NOMO-1 treated with dmso at 0.1 percent for 144 hours (cell line): ENCODE measurements at regions not wholly inside any gene's neighbourhood (a gene's known extent, or its start where the extent isn't known, plus 50 kb on each side); places are given as distances from the start of the nearest gene placed in this dataset.

Experiments
- DNase-seq: peaks from one replicate; lab custom pipeline; 2025; ENCODE audit not compliant: unreplicated experiment; lab: John Stamatoyannopoulos, UW

DNA sequence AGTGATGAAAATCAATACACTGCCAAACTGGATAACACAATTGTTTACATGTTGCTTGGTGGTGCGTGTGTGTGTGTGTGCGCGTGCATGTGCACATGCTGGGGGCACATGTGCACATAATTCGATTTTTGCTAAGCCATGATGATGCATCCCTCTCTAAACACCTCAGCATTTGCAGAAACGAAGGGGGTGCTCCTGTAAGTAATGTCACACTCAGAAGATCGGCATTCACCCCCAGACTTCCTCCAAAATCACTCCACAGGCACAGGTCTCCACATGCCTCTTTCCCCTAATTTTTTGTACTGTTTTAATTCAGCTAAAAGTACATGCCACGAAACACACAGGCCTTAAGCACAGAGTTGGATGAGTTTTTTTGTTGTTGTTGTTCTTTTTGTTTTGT is 341.5 kb downstream of the SHANK2 start:
- no peak for DNase-seq

DNA sequence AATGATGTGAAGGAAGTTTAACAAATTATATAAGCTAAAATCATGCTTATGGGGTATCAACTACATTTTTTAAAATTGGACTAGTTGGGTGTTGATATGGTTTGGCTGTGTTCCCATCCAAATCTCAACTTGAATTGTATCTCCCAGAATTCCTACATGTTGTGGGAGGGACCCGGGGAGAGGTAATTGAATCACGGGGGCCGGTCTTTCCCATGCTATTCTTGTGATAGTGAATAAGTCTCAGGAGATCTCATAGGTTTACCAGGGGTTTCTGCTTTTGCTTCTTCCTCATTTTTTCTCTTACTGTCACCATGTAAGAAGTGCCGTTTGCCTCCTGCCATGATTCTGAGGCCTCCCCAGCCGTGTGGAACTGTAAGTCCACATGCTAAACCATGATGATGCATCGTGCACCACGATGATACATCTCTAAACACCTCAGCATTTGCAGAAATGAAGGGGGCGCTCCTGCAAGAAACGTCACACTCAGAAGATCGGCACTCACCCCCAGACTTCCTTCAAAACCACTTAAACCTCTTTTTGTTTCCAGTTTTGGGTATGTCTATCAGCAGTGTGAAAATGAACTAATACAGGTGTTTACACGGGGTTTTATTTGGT is 340.0 kb downstream of the SHANK2 start:
- DNase-seq: no peak

DNA sequence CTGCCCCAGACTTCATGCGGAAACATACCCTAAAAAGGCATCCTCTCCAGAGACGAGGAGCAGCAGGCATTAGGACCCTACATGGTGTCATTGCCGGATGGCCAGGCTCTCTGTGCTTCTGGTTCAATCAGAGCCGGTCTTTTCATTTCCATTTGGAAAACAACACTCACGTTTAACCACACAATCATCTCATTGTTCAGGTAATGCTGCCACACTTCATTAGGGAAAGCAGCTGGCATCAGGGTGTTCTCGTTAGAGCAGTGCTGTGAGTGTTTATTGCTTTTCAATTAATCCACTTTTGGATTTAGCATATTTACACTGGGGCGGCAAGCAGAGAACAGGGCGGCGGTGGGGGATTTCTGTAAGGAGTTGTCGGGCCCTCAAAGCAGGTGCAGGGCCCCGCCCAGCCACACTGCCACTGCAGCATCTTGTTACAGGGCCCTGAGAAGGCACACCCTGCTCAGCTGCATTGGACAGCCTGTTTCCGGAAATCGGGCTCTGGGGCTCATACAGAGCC is 338.6 kb downstream of the SHANK2 start:
- no peak for DNase-seq

DNA sequence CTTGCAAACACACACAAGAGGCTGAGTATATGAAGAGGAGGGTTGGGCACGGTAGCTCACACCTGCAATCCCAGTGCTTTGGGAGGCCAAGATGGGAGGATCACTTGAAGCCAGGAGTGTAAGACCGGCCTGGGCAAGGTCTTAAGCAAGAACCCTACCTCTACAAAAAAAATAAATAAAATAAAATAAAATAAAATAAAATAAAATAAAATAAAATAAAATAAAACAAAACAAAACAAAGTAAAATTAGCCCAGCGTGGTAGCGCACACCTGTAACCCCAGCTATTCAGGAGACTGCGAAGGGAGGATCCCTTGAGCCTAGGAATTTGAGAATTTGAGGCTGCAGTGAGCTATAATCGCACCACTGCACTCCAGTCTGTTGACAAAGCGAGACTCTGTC is 337.9 kb downstream of the SHANK2 start:
- DNase-seq: no peak

DNA sequence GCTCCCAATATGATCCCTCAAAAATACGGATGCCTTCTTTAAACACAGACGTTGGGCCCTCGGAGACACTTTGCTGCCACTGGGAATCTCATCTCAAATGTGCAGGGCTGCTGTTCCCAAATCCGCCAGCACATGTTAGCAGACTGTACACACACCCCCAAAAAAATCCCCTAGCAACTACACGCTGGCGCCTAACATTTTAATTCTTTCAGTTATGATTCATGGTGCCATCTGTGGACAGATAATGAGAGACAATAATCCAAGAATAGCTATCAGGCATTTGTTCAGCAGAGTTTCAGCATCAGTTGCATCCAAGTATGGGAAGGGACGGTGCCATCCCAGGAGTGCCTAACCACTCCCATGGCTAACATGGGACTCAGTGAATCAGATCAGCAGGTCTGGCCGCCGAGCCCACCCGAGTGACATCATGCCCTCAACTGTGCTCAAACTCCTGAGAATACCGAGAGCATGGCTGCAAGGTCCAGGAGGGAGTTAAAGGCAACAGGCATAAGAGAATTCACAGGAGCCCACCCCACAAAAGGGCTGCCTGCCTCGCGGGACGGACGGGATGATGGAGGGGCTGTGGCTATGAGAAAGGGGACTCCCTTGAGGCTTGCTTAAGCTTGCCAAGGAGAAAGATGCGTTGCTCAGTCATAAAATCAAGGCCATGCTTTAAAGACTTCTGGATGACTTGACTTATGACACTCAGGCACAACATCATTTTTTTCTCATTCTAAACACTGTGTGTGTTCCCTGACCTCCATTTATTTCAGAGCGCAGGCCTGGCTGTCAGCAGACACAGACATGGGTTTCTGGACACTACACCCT is 337.0 kb downstream of the SHANK2 start:
- DNase-seq: no peak

DNA sequence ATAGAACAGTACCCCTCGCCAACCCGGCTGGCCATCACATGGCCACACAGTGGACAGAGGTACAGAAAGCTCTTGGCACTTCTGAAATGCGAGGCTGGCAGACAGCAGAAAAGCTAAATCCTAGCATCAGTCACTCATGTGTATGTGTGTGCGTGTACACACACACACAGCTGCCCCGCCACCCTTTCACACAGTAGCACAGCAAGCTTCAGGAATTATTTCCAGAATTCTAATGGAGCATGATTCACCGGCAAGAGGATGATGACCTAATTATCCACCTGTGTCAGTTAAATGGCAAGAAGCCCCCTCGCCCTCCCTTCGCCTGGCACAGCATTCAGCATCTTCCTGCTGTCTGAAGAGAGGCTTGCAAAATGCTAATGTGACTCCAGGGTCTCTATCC is 336.0 kb downstream of the SHANK2 start:
- DNase-seq: no peak

DNA sequence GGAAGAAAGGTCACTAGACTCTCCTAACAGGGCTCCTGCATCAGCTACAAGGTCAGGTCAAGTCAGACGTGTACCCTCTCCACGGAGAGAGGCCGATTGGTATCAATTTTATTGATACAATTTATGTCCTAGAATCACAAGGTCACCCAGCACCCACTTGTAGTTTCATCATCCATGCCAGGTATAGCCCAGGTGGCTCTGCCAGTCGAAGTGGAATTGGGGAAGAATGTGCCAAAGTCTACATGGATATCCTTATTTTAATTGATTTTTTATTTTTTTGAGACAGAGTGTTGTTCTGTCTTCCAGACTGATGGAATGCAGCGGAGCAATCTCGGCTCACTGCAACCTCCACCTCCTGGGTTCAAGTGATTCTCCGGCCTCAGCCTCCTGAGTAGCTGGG is 334.1 kb downstream of the SHANK2 start:
- DNase-seq: no peak

DNA sequence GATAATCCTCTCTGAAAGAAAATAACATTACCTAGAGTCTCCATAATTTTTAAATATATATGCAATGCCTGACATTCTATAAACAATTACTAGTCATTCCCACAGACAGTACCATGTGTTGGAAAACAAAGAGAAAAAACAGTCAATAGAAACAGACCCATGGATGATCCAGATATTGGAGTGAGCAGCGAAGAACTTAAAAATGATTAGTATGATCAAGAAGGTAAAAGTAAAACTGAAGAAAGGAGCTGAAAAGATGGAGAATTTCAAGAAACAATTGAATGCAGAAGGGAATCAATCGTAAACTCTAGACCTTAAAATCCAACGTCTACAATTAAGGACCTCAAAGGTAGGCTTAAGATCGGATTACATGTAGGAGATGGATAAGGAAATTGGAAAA is 330.6 kb downstream of the SHANK2 start:
- DNase-seq: no peak

DNA sequence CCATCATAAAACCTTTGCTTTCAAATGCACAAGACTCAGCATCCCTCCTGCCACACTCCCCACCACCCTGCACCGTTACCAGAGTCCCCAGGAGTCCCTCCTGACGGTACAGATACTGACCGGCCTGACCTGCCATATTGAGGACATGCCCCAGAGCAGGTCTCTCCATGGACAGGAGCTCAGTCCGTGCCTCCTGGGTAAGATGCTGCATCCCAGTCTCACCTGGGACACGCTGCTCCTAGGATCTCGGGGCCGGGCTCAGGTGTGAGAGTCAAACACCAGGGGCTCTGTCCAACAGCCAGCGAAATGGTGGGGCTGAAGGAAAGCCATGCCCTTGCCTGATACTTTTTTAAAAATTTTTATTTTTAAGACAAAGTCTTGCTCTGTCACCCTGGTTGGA is 328.3 kb downstream of the SHANK2 start:
- DNase-seq: no peak

DNA sequence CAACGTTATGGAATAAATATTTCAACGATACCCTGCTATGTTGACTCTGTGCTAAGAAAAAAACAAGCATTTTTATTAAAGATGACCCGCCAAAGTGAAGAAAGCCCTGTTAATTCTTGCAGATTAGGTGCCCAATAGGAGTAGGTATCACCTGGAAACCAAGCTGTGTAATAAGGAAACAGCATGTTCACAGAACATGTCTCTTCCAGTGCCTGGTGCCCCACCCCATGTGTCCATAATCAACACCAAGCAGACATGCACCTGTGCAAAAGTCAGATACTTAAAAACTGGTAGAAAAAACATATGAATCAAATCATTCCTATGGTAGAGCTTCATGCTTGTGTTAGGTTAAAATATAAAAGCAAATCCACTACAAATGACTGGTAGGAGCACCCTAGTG is 327.1 kb downstream of the SHANK2 start:
- DNase-seq: no peak

DNA sequence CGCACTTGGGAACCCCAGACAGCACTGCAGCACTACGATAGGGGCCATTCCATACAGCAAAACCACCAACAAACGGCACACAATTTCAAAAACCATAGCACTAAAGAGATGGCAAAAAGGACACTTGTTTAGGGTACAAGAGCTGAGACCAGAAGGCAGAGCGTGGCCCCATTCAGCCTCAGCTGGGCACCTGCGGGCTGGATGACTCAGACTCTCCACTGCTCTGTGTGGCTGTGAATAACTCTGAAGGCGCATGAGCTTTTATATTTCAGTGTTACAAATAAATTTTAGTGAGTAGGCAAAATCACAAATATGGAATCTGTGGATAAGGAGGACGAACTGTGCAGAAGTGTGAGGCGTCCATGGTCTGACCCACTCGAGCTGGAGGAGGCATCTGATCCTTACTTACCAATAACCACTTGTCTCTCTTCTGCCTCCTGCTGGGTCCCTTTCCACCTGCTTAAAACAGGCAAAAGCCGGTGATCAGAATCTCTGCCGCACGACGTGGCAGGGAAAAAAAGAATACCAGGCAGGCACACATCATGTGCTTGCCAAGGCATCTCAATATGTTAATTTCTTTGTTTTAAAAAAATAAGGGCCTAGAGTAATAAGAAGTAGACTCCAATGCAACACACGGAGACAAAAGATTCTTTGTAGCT is 325.7 kb downstream of the SHANK2 start:
- DNase-seq: no peak

DNA sequence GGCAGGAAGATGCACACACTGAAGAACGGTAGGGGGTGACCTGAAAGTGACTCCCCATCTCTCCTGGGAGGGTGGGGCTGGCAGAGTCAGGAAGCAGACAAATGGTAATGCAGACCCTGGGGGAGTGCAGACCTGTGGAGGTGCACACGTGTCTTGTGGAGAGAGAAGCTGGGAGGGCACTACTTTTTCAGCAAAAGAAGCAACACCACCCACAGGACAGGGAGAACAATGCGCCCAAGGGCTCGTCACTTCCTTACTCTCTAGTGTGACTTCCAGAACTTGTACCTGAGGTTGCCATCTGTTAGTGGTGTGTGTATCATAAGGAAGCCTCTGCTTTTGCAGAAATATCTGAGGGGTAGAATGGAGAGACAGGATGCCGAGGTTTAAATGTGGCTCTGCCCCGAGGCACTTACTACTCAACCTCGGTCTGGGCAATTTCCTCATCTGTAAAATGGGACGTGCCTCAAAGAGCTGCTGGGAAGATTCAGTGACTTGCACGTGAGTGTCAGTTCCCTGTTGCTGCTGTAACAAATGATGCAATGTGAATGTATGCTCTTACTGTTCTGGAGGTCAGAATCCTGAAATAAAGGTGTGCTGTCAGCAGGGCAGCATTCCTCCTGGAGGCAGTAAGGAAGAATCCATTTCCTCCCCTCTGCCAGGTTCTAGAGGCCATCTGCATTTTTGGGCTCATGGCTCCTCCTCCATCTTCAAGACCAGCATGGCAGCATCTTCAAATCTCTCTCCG is 323.4 kb downstream of the SHANK2 start:
- no peak for DNase-seq

DNA sequence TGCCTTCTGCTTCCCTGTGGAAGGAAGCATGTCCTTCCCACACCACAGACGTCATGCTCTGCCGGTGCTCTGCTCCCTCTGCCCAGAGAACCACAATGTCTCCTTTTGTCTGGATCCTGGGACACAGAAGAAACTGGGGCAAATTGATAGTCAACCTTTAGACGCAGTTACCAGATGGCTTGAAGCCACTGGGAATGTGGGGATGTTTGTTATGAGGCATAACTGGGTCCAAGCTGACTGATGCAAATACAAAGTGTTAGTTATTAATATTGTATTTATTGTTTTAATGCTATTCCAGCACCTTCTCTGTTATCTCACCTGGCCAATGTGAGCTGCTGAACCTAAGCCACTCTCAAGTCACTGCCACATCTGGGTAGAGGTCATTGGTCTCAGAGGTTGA is 322.2 kb downstream of the SHANK2 start:
- no peak for DNase-seq

DNA sequence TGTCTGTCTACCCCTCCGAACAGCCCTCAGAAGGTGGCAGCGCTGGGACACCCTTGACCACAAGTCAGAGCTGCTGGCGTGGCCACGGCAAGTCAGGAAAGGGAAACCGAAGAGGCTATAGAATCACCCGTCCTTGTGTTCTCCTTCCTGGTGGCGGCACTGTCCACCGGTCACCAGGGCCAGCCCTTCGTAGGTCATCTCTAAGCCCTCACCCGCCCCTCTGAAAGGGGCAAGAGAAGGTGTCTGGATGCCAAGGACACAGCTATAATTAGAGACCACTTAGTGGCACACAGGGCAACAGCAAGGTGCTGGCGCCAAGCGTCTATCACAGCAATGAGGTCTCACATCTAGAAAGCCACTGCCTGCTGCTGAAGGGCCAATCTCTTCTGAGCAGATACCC is 320.9 kb downstream of the SHANK2 start:
- no peak for DNase-seq

DNA sequence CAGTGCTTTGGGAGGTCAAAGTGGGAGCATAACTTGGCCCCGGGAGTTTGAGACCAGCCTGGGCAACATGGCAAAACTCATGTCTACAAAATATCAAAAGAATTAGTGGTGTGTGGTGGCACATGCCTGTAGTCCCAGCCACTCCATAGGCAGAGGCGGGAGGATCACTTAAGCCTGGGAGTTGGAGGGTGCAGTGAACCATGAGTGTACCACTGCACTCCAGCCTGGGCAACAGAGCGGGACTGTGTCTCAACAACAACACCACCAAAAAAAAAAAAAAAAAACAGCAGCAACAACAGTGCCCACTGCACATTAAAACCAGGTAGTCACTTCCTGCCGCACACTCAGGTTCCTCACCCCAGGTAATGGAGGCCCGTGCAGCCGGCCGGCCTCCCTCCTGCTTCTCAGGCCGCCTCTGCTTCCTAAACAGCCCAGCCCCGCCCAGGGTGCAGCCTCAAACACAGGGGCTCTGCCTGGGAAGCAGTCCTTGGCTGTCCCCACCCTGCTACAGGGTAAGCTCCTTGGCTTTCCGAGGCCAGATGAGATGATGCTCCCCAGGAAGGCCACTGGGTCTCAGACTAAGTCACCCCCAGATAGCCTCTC is 318.3 kb downstream of the SHANK2 start:
- DNase-seq: no peak

DNA sequence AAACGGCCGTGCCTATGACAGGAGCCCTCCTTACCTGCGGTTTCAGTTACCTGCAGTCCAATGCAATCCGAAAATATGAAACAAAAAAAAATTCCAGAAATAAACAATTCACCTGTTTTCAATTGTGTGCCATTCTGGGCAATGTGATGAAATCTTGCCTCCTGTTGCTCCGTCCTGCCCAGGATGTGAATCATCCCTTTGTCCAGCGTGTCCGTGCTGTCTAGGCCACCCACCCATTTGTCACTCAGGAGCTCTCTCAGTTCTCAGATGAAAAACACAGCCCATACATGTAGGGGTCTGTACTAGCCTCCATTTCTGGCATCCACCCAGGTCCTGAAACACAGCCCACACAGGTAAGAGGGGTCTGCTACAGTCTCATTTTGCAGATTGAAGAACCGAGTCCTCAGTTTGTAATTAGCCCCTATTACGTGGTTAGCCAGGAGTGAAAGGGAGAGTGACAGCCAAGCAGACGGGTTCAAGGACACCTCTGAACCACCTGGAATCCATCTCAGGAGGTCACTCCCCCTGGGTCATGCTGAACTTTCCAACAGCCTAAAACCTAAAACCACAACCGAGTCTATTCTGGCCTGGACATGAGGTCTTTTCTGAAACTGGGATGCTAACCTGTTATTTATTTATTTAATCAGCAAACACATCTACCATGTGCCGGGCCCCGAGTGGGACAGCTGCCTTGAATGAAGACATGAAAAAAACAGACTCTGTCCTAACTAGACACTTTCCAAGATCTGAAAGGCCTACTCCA is 317.2 kb downstream of the SHANK2 start:
- DNase-seq: no peak

DNA sequence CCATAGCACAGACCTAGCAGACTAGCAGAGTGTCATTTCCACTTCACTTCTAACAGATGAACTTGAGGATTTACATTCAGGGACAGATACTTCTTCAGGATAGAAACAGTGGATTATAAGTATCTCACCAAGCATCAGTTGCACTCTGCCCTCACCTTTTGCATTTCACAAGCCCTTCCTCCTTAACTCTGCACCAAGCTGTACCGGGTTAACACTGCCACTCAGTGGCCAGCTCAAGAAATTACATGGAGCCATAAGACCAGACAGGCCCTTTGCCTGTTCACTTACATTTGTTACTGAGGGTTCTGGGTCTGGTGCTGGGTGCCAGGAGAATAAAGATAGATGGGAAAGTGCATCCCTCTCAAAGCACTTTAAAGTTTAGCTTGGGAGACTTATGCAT is 309.8 kb downstream of the SHANK2 start:
- no peak for DNase-seq

DNA sequence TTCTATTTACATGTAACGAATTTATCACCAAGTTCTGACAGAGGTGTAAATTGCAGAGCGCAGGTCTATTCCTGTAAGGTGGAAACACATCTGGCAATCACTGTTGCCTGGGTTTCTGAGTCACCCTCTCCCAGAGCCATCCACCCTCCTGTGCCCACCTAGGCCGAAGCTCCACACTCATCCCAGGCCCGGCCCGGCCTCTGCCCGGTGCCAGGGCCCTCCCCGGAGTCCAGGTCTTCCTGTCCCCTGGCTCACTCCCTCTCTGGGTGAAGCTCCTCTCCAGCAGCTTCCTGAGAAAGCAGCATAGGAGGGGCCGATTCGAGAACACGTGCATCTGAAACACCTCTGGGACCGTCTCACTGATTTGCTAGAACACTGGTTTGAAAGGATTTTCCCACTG is 308.2 kb downstream of the SHANK2 start:
- DNase-seq: no peak

DNA sequence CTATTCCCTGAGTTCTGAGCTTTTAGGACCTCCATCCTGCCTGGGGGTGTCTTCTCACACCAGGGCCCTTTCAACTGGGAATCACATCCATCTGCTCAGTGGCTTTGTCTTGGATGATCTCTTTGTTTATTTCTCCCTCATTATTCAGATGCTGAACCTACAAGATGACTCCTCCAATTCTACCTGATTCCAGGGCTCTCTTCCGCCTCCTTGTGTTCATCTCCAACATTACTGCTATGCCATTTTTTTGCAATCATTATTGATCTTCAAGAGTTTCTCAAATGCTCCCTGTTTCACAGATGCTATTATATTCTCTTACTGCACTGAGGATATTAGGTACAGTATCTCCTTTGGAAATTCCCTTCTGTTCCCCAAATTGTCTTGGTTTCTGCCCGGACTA is 307.7 kb downstream of the SHANK2 start:
- DNase-seq: no peak

DNA sequence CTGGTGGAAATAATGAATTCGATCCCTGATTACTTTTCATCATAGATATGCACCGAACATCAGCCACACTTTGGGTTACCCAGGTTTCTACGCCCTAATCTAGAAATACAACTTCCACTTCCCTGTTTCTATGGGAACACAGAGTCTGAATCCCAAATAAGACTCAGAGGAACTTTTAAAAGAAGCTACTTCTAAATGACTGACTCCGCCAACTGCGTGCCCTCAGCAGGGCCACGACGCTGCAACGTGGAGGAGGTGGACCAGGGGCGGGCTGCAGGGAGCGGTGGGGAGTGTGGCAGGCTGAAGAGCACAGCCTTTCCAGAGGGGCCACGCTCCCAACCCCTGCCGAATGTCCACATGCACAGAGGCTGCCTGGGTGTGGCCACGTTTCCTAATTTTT is 304.0 kb downstream of the SHANK2 start:
- DNase-seq: no peak
